DND-41 (cell line): ENCODE measurements at regions not wholly inside any gene's neighbourhood (a gene's known extent, or its start where the extent isn't known, plus 50 kb on each side); places are given as distances from the start of the nearest gene placed in this dataset.

ENCODE experiments used
- ATAC-seq: fragments of 200-7000 bp; cut with Tn5 transposase; 3 replicates; pipeline ENCODE4 v1.9.1; 2021; ENCODE audit warnings: low read depth; ENCODE audit not compliant: insufficient read depth
- DNase-seq: peaks from one replicate; pipeline ENCODE4 v3.0.0-alpha.2; 2020
- H2AFZ ChIP-seq: 2 replicates; pipeline ENCODE4 v1.6.0; 2012; ENCODE audit warnings: low read depth, low read length
- H3K27ac ChIP-seq: 2 replicates; pipeline ENCODE4 v1.5.1; 2012; ENCODE audit warnings: low read length, inconsistent platforms
- H3K27me3 ChIP-seq: fragments of 200-600 bp; sonication (generic); 2 replicates; pipeline ENCODE4 v1.6.0; 2012; ENCODE audit warnings: low read length, mild to moderate bottlenecking, inconsistent platforms; ENCODE audit not compliant: insufficient read depth, poor library complexity
- H3K36me3 ChIP-seq: 2 replicates; pipeline ENCODE4 v1.5.1; 2012; ENCODE audit warnings: low read length, inconsistent platforms; ENCODE audit not compliant: insufficient read depth
- H3K4me1 ChIP-seq: 2 replicates; pipeline ENCODE4 v1.5.1; 2012; ENCODE audit warnings: mild to moderate bottlenecking, low read length; ENCODE audit not compliant: insufficient read depth
- H3K4me2 ChIP-seq: 2 replicates; pipeline ENCODE4 v1.6.0; 2012; ENCODE audit warnings: mild to moderate bottlenecking, moderate library complexity, low read length, inconsistent platforms; ENCODE audit not compliant: insufficient read depth
- H3K4me3 ChIP-seq, 2 experiments: fragments of 200-600 bp in 1 of 2; shearing (Covaris generic) in 1 of 2; 2 replicates each; pipeline ENCODE4 v1.5.1; 2012 to 2016; ENCODE audit warnings: inconsistent platforms in 2 of 2, low read length in 2 of 2, mild to moderate bottlenecking in 2 of 2, low read depth in 1 of 2, moderate library complexity in 1 of 2
- H3K79me2 ChIP-seq: 2 replicates; pipeline ENCODE4 v1.6.0; 2012; ENCODE audit warnings: low read length, inconsistent platforms; ENCODE audit not compliant: insufficient read depth
- H3K9ac ChIP-seq: 2 replicates; pipeline ENCODE4 v1.6.0; 2012; ENCODE audit warnings: low read depth, mild to moderate bottlenecking, inconsistent platforms, low read length, moderate library complexity
- H3K9me3 ChIP-seq: 2 replicates; pipeline ENCODE4 v1.5.1; 2012; ENCODE audit warnings: low read length, moderate library complexity, mild to moderate bottlenecking, inconsistent platforms; ENCODE audit not compliant: insufficient read depth, severe bottlenecking
- H4K20me1 ChIP-seq: 2 replicates; pipeline ENCODE4 v1.6.0; 2012; ENCODE audit warnings: low read length; ENCODE audit not compliant: insufficient read depth
- CTCF ChIP-seq: IDR thresholded peaks from 2 replicates; pipeline ENCODE4 v1.5.1; 2012; ENCODE audit warnings: borderline replicate concordance, low read length, moderate library complexity, mild to moderate bottlenecking; ENCODE audit not compliant: poor library complexity, severe bottlenecking; ENCODE audit errors: extremely low read depth
- EZH2 ChIP-seq: IDR thresholded peaks from 3 replicates; pipeline ENCODE4 v1.6.1; 2012; ENCODE audit warnings: borderline replicate concordance, low read depth, mild to moderate bottlenecking, moderate library complexity, low read length, inconsistent platforms; ENCODE audit not compliant: severe bottlenecking

GRCh38 chr13:31686670-31687425 is 52.5 kb upstream of the RXFP2 start:
- TF ChIP-seq CTCF: no peak
- no peak for TF ChIP-seq EZH2
- no peak overlapping the region for H3K27ac ChIP-seq
- no peak for ATAC-seq

More at GRCh38 chr13:31686670-31687425, 52.5 kb upstream of the RXFP2 start:
- H3K36me3 ChIP-seq: no peaks in the 10 kb centered on the region
- no peak overlapping the region for H3K4me3 ChIP-seq
- H3K27me3 ChIP-seq: no peaks in the 10 kb centered on the region
- H3K79me2 ChIP-seq: no peaks in the 10 kb centered on the region
- DNase-seq: no peak
- no peaks in the 10 kb centered on the region for H4K20me1 ChIP-seq
- no peak overlapping the region for H2AFZ ChIP-seq
- H3K9me3 ChIP-seq: no peaks in the 10 kb centered on the region
- no peak overlapping the region for H3K9ac ChIP-seq
- no peaks in the 10 kb centered on the region for H3K4me1 ChIP-seq
- H3K4me2 ChIP-seq: no peak overlapping the region
